ENCODE measurements at regions not wholly inside any gene's neighbourhood (a gene's known extent, or its start where the extent isn't known, plus 50 kb on each side); places are given as distances from the start of the nearest gene placed in this dataset.

DNA sequence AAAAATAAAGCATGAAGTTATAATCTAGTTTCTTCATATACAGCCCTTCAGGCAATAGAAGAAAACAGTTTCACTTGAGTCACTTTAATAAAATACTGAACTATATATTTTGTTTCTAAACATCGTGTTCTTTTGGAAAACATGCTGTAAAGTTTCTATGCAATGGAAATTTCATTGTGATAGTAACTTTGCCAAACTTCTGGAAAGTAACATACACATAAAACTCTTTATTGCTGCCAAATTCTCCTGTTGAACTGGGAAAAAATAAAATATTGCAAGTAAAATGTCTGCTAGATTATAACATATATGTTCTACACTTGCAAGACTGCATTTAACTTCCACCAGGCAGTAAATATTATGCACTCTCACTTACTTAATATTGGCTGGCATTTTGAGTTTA lies 635.4 kb downstream of the SPRY1 start:
- TF ChIP-seq, protein P1, sequence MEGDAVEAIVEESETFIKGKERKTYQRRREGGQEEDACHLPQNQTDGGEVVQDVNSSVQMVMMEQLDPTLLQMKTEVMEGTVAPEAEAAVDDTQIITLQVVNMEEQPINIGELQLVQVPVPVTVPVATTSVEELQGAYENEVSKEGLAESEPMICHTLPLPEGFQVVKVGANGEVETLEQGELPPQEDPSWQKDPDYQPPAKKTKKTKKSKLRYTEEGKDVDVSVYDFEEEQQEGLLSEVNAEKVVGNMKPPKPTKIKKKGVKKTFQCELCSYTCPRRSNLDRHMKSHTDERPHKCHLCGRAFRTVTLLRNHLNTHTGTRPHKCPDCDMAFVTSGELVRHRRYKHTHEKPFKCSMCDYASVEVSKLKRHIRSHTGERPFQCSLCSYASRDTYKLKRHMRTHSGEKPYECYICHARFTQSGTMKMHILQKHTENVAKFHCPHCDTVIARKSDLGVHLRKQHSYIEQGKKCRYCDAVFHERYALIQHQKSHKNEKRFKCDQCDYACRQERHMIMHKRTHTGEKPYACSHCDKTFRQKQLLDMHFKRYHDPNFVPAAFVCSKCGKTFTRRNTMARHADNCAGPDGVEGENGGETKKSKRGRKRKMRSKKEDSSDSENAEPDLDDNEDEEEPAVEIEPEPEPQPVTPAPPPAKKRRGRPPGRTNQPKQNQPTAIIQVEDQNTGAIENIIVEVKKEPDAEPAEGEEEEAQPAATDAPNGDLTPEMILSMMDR (conservative IDR thresholded peaks at IDR 0.05; ENCODE audit: low read length): no peak

DNA sequence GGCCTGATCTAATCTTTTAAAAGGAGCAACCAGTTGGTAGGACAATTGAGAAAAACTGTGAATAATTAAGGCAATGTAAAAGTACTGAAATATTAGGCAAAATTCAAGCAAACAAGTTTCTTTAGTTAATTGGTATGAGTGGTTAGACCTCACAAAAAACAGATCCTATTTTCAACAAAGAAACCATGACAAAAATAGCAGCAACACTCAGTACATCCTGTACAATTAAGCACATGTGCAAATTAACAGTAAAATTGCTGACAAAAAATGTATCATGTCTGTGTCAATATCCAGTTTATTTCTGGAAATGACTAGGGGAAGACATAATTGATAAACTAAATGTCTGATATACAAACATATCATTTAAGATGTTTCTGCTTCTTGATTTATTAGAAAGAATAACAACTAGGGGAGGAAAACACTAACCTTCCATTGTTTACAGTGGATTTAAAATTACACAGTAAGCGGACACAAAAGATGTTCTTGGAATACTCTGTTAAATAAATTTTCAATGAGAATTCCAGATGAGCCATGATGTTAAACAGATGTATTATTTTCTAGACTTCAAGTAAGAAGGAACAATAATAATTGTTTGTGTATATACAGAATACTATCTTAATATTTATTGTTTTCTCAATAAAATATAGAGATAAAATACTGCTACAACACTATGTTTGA lies 638.9 kb downstream of the SPRY1 start:
- no peak overlapping the region for H3K4me3 ChIP-seq (ENCODE audit: low read length)
- no peak for DNase-seq (ENCODE audit: low read depth)
- TF ChIP-seq, protein P1 (conservative IDR thresholded peaks at IDR 0.05; ENCODE audit: low read length): no peak

More for the DNA sequence above, 635.4 kb downstream of the SPRY1 start:
- no peak overlapping the region for H3K4me3 ChIP-seq (ENCODE audit: low read length)
- no peak for DNase-seq (ENCODE audit: low read depth)

DNA sequence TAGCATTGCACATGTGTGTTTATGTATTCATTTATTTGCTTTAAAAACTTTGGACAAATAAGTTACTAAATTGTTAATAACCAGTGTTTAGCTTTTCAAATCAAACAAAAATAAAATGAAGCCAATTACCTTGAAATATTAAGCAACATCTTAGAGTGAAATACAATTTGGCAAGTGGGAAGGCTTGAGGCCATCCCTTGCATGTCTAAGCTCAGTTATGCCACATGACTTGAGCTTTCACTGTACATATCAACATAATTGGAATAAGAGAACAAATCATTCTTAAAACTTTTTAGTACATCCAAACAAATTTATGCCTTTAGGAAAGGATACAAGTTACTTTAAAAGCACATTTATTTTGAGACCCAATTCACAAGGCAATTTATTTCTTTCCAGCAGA lies 640.6 kb downstream of the SPRY1 start:
- DNase-seq (ENCODE audit: low read depth): peak; percentile 10
- H3K4me3 ChIP-seq (ENCODE audit: low read length): no peak overlapping the region
- TF ChIP-seq, protein P1 (conservative IDR thresholded peaks at IDR 0.05; ENCODE audit: low read length): no peak

DNA sequence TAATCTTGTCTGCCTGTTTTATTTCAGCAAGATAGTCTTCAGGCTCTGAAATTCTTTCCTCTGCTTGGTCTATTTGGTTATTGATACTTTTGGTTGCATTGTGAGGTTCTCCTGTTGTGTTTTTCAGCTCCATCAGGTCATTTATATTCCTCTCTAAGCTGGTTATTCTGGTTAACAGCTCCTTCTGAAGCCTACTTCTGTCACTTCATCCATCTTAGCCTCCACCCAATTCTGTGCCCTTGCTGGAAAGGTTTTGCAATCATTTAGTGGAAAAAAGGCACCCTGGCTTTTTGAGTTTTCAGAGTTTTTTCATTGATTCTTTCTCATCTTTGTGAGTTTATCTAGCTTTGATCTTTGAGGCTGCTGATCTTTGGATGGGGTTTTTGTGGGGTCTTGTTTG lies 647.7 kb downstream of the SPRY1 start:
- no peak for DNase-seq (ENCODE audit: low read depth)
- H3K4me3 ChIP-seq (ENCODE audit: low read length): no peak overlapping the region
- TF ChIP-seq, protein P1 (conservative IDR thresholded peaks at IDR 0.05; ENCODE audit: low read length): no peak

DNA sequence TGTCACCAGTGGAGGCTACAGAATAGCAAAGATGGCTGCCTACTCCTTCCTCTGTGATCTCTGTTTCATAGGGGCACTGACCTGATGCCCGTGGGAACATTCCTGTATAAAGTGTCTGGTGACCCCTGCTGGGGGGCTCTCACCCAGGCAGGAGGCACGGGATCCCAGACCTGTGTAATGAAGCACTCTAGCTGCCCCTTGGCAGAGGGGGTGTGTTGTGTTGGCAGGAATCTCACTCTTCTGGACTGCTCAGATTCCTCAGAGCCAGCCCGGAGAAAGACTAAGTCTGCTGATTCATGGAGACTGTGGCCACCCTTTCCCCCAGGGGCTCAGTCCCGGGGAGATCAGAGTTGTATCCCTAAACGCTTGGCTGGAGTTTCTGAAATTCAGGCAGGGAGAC lies 648.3 kb downstream of the SPRY1 start:
- DNase-seq (ENCODE audit: low read depth): no peak
- H3K4me3 ChIP-seq (ENCODE audit: low read length): no peak overlapping the region

DNA sequence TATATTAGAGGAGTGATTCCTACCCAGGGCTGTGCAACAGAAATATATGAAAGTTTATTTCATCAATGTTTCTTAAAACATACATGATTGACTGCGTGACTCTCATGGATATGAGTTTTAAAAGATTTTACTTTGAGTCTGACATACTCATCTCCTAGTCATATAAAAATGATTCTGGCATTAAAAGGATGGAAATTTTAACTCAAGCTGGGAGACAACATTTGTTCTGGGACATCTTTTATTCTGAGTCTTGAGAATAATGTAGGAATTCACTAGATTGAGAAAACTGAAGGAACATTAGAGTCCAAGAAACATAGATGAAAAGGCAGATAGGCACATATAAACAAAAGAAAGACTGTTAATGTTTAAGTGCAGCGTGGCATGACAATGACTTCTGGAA lies 649.6 kb downstream of the SPRY1 start:
- no peak overlapping the region for H3K4me3 ChIP-seq (ENCODE audit: low read length)
- DNase-seq (ENCODE audit: low read depth): no peak
- TF ChIP-seq, protein P1 (conservative IDR thresholded peaks at IDR 0.05; ENCODE audit: low read length): no peak

More for the DNA sequence above, 648.3 kb downstream of the SPRY1 start:
- TF ChIP-seq, protein P1 (conservative IDR thresholded peaks at IDR 0.05; ENCODE audit: low read length): no peak

DNA sequence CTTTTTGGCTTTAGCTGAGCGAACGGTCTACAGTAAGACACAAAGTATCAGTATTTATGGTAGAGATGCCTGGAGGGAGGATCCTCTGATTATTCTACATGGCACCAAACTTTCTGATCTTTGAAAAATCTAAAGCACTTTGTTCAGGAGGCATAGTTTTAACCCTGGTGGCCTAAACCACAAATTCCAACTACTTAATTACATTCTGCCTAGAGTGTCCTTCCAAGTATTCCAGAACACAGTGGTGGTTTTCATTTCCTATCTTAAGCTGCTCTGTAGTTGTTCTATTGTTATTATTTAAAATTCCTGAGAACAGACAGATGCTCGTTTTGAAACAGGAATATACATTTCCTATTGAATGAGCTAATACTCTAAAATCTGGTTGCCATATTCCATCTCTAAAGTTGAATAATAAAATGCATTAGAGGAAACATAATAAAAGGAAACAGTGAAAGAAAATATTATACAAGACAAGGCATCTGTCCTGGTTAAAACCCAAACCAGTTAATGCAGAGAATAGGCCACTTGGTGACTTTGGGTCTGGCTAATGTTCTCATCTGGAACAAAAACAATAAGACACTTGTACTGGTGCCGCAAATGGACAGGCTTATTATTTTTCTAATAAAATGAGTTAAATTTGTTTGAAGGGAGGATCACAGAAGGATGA lies 657.4 kb downstream of the SPRY1 start:
- H3K4me3 ChIP-seq (ENCODE audit: low read length): no peak overlapping the region
- TF ChIP-seq, protein P1 (conservative IDR thresholded peaks at IDR 0.05; ENCODE audit: low read length): no peak
- DNase-seq (ENCODE audit: low read depth): peak; percentile 73
